DOHH2 (cell line): ENCODE measurements at regions not wholly inside any gene's neighbourhood (a gene's known extent, or its start where the extent isn't known, plus 50 kb on each side); places are given as distances from the start of the nearest gene placed in this dataset.

Experiments
- H3F3A ChIP-seq: fragments of 200-600 bp; sonication (generic), shearing (Covaris generic); 2 replicates; pipeline ENCODE4 v1.6.0; 2016; ENCODE audit warnings: antibody characterized with exemption, mild to moderate bottlenecking; ENCODE audit not compliant: control insufficient read depth, insufficient read depth
- H3K27ac ChIP-seq: fragments of 200-600 bp; sonication (generic); 2 replicates; pipeline ENCODE4 v1.5.1; 2014; ENCODE audit warnings: low read depth, mild to moderate bottlenecking, low read length, moderate library complexity
- H3K27me3 ChIP-seq: fragments of 200-600 bp; sonication (generic); 2 replicates; pipeline ENCODE4 v1.6.1; 2014; ENCODE audit warnings: mild to moderate bottlenecking, low read length, mixed read lengths; ENCODE audit not compliant: control insufficient read depth
- H3K36me3 ChIP-seq: fragments of 200-600 bp; sonication (generic); 2 replicates; pipeline ENCODE4 v1.6.1; 2014; ENCODE audit warnings: mild to moderate bottlenecking, low read length, moderate library complexity, mixed read lengths; ENCODE audit not compliant: control insufficient read depth
- H3K4me1 ChIP-seq: fragments of 200-600 bp; sonication (generic); 2 replicates; pipeline ENCODE4 v1.6.1; 2014; ENCODE audit warnings: mild to moderate bottlenecking, low read length, mixed read lengths; ENCODE audit not compliant: control insufficient read depth
- H3K4me2 ChIP-seq: fragments of 200-600 bp; sonication (generic); 2 replicates; pipeline ENCODE4 v1.6.0; 2014; ENCODE audit warnings: mild to moderate bottlenecking, low read length, moderate library complexity
- H3K4me3 ChIP-seq: fragments of 200-600 bp; sonication (generic); 2 replicates; pipeline ENCODE4 v1.5.1; 2014; ENCODE audit warnings: mild to moderate bottlenecking, low read length, mixed read lengths
- H3K79me2 ChIP-seq: fragments of 200-600 bp; sonication (generic); 2 replicates; pipeline ENCODE4 v1.6.1; 2014; ENCODE audit warnings: mild to moderate bottlenecking, low read length, mixed read lengths; ENCODE audit not compliant: control insufficient read depth
- H3K9me2 ChIP-seq: fragments of 200-600 bp; sonication (generic); replicated peaks from 2 replicates; pipeline ENCODE4 v1.6.1; 2014; ENCODE audit warnings: mild to moderate bottlenecking, low read length, mixed read lengths; ENCODE audit not compliant: control insufficient read depth
- H3K9me3 ChIP-seq: fragments of 200-600 bp; sonication (generic); 2 replicates; pipeline ENCODE4 v1.6.1; 2014; ENCODE audit warnings: antibody characterized with exemption, low read length, mixed read lengths; ENCODE audit not compliant: control insufficient read depth, insufficient read depth
- H4K20me1 ChIP-seq: fragments of 200-600 bp; sonication (generic); 2 replicates; pipeline ENCODE4 v1.6.0; 2014; ENCODE audit warnings: low read depth, mild to moderate bottlenecking, antibody characterized with exemption, low read length, moderate library complexity; ENCODE audit not compliant: control insufficient read depth, insufficient read depth
- CTCF ChIP-seq: fragments of 200-600 bp; sonication (generic); IDR thresholded peaks from one replicate; pipeline ENCODE4 v1.5.1; 2014; ENCODE audit warnings: antibody characterized with exemption, mild to moderate bottlenecking, low read depth, low read length; ENCODE audit not compliant: poor library complexity, severe bottlenecking
- EZH2phosphoT487 ChIP-seq: fragments of 200-600 bp; sonication (generic); IDR thresholded peaks from 2 replicates; pipeline ENCODE4 v1.6.1; 2017; ENCODE audit warnings: borderline replicate concordance, mild to moderate bottlenecking, antibody characterized with exemption, low read length, moderate library complexity, mixed read lengths

- Histone ChIP-seq H3K4me1 (no peaks in the 10 kb centered on the region), H3F3A (no peaks in the 10 kb centered on the region), H3K9me3 (no peaks in the 10 kb centered on the region), H3K36me3 (no peaks in the 10 kb centered on the region), H3K27ac (no peak overlapping the region), H3K27me3 (no peaks in the 10 kb centered on the region), H3K9me2 (no peaks in the 10 kb centered on the region), H3K4me2 (no peak overlapping the region), H3K4me3 (no peak overlapping the region), H3K79me2 (no peaks in the 10 kb centered on the region), H4K20me1 (no peaks in the 10 kb centered on the region)
- no peak for TF ChIP-seq EZH2phosphoT487
- TF ChIP-seq CTCF, result no peak
Observed at GRCh38 chr5:54799645-54800044, 185.7 kb downstream of the ESM1 start.

DNA sequence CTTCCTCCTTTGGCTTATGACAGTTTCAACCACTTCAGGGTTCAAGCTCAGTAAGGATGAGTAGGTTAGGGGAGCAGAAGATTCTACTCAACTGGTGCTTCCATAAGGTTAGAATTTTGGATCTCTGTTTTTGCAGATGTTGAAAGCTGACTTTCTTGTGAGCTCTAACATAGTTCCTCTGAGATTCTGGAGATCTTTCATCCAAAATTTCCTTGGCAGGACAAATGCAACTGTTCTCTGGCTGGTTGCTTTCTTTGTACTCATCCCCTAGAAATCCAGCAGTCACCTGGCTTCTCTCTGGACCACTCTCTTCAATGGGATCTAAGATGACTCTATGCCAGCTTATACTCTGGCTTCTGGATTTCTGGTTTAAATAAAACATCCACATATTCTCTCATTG, 189.6 kb downstream of the ESM1 start:
- H3K36me3 ChIP-seq, result no peaks in the 10 kb centered on the region

DNA sequence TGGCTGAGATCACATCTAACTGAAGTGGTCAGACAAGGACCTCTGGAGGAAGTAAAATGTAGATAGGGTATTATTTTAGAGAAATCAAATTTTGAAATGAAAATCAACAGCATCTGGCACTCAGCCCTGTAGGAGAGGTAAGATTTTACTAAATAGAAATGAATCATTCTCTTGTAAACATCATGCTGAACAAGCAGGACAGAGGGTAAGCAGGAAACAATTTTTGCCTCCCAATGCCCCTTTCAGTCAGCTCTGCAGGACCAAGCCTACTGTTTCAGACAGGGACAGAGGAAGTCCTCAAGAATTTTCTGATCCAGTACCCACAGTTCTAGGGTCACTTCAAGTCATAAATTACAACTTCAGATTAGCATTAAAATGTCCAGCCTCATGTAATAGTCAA, 190.1 kb downstream of the ESM1 start:
- no peaks in the 10 kb centered on the region for H3K9me3 ChIP-seq
- no peaks in the 10 kb centered on the region for H3K4me1 ChIP-seq
- no peak overlapping the region for H3K4me3 ChIP-seq
- no peaks in the 10 kb centered on the region for H3K79me2 ChIP-seq
- no peak overlapping the region for H3K4me2 ChIP-seq
- H3K27ac ChIP-seq, result no peak overlapping the region
- H3K36me3 ChIP-seq, result no peaks in the 10 kb centered on the region
- no peaks in the 10 kb centered on the region for H3K9me2 ChIP-seq
- no peak for TF ChIP-seq CTCF
- no peak for TF ChIP-seq EZH2phosphoT487
- H3F3A ChIP-seq, result no peaks in the 10 kb centered on the region
- no peaks in the 10 kb centered on the region for H3K27me3 ChIP-seq
- H4K20me1 ChIP-seq, result no peaks in the 10 kb centered on the region

More for the DNA sequence above, 189.6 kb downstream of the ESM1 start:
- Histone ChIP-seq H3K27ac (no peak overlapping the region), H3K4me3 (no peak overlapping the region), H3K9me3 (no peaks in the 10 kb centered on the region), H3F3A (no peaks in the 10 kb centered on the region), H4K20me1 (no peaks in the 10 kb centered on the region), H3K9me2 (no peaks in the 10 kb centered on the region), H3K4me1 (no peaks in the 10 kb centered on the region), H3K4me2 (no peak overlapping the region), H3K79me2 (no peaks in the 10 kb centered on the region), H3K27me3 (no peaks in the 10 kb centered on the region)
- TF ChIP-seq CTCF (no peak), EZH2phosphoT487 (no peak)
